HCT116 (cell line): ENCODE measurements at regions not wholly inside any gene's neighbourhood (a gene's known extent, or its start where the extent isn't known, plus 50 kb on each side); places are given as distances from the start of the nearest gene placed in this dataset.

Experiments used
- ATAC-seq: fragments of 200-7000 bp; cut with Tn5 transposase; 2 replicates; pipeline ENCODE4 v1.9.1; 2020; ENCODE audit warnings: mild to moderate bottlenecking, moderate library complexity
- BruUV-seq: library from RNA; stranded (reverse); fragments of 400-500 nt; replicated peaks from 2 replicates; lab custom pipeline; 2021; lab: Mats Ljungman, UMichigan
- CTCF ChIA-PET: fragments of 300-600 bp; sonication (Branson Sonifier 250); formaldehyde crosslinking; loops from one replicate; lab custom pipeline; 2021; ENCODE audit warnings: antibody characterized with exemption; lab: Charles Lee
- POLR2A ChIA-PET: fragments of 300-600, 350-600 bp; sonication (Branson Sonifier 250); formaldehyde crosslinking; loops from one replicate; lab custom pipeline; 2021; ENCODE audit warnings: antibody characterized with exemption; lab: Charles Lee
- RAD21 ChIA-PET, 2 experiments: fragments of 300-600 bp; sonication (Branson Sonifier 250); formaldehyde crosslinking; loops; one replicate each; lab custom pipeline; 2023; ENCODE audit warnings: low total read pairs in 2 of 2; ENCODE audit not compliant: uncharacterized antibody in 2 of 2, unreplicated experiment in 2 of 2, low non-redundant PET in 1 of 2; lab: Charles Lee
- DNase-seq: peaks from one replicate; pipeline ENCODE4 v3.0.0-alpha.2; 2010; ENCODE audit warnings: low read depth, low spot score
- H2AFZ ChIP-seq: fragments of 200-600 bp; shearing (Covaris generic), sonication (generic); 2 replicates; pipeline ENCODE4 v1.6.1; 2017; ENCODE audit warnings: low read depth, mixed run types, mixed read lengths, antibody characterized with exemption, low read length; ENCODE audit not compliant: poor library complexity, severe bottlenecking
- H3K27ac ChIP-seq: 2 replicates; pipeline ENCODE4 v1.5.1; 2012; ENCODE audit warnings: low read depth, low read length
- H3K27me3 ChIP-seq: fragments of 200-600 bp; sonication (generic); 2 replicates; pipeline ENCODE4 v1.6.1; 2016; ENCODE audit warnings: mixed run types, low read length, mixed read lengths; ENCODE audit not compliant: insufficient read depth
- H3K36me3 ChIP-seq, 2 experiments: fragments of 200-500 bp in 1 of 2; fragments of 200-600 bp in 1 of 2; sonication (Bioruptor generic) in 1 of 2; sonication (generic) in 1 of 2; 2 replicates each; pipeline versions ENCODE4 v1.5.1 to v1.6.1; 2014 to 2016; ENCODE audit warnings: low read length in 2 of 2, inconsistent platforms in 1 of 2, mixed read lengths in 1 of 2, mixed run types in 1 of 2; ENCODE audit not compliant: insufficient read depth in 2 of 2, control insufficient read depth in 1 of 2
- H3K4me1 ChIP-seq, 2 experiments: fragments of 200-600 bp in 1 of 2; sonication (generic) in 1 of 2; 2 replicates each; pipeline versions ENCODE4 v1.5.1 to v1.6.1; 2012 to 2017; ENCODE audit warnings: low read length in 2 of 2, inconsistent platforms in 1 of 2, mild to moderate bottlenecking in 1 of 2, mixed read lengths in 1 of 2, mixed run types in 1 of 2, moderate library complexity in 1 of 2; ENCODE audit not compliant: insufficient read depth in 2 of 2, control insufficient read depth in 1 of 2
- H3K4me2 ChIP-seq: fragments of 200-600 bp; sonication (generic); 2 replicates; pipeline ENCODE4 v1.6.1; 2017; ENCODE audit warnings: mixed run types, low read length, mixed read lengths
- H3K4me3 ChIP-seq, 2 experiments: fragments of 200-600 bp in 1 of 2; sonication (generic) in 1 of 2; replicated peaks in 1 of 2; 2 replicates each; pipeline ENCODE4 v1.5.1; 2011 to 2016; ENCODE audit warnings: low read length in 2 of 2, control low read depth in 1 of 2, low read depth in 1 of 2, mild to moderate bottlenecking in 1 of 2, mixed read lengths in 1 of 2, mixed run types in 1 of 2
- H3K79me2 ChIP-seq: fragments of 200-600 bp; sonication (generic); 2 replicates; pipeline ENCODE4 v1.6.1; 2017; ENCODE audit warnings: mild to moderate bottlenecking, mixed run types, low read length, moderate library complexity, mixed read lengths; ENCODE audit not compliant: insufficient read depth
- H3K9ac ChIP-seq: fragments of 200-600 bp; sonication (generic); 2 replicates; pipeline ENCODE4 v1.6.1; 2016; ENCODE audit warnings: low read length, mixed read lengths
- H3K9me2 ChIP-seq: fragments of 200-600 bp; sonication (generic), shearing (Covaris generic); 2 replicates; pipeline ENCODE4 v1.6.1; 2017; ENCODE audit warnings: mixed run types, mild to moderate bottlenecking, moderate library complexity; ENCODE audit not compliant: insufficient read depth
- H3K9me3 ChIP-seq, 2 experiments: fragments of 200-500 bp in 1 of 2; fragments of 200-600 bp in 1 of 2; sonication (Bioruptor generic) in 1 of 2; sonication (generic) in 1 of 2; 2 replicates each; pipeline ENCODE4 v1.6.1; 2014 to 2017; ENCODE audit warnings: low read length in 2 of 2, mixed read lengths in 2 of 2, inconsistent platforms in 1 of 2, low read depth in 1 of 2, mild to moderate bottlenecking in 1 of 2, mixed run types in 1 of 2, moderate library complexity in 1 of 2; ENCODE audit not compliant: control insufficient read depth in 1 of 2, insufficient read depth in 1 of 2
- H4K20me1 ChIP-seq: fragments of 200-600 bp; sonication (generic), shearing (Covaris generic); 2 replicates; pipeline ENCODE4 v1.6.1; 2017; ENCODE audit warnings: mixed run types, mild to moderate bottlenecking, moderate library complexity; ENCODE audit not compliant: insufficient read depth
- CBX3 ChIP-seq: IDR thresholded peaks from 2 replicates; pipeline ENCODE4 v1.6.1; 2012; ENCODE audit warnings: low read depth
- EGR1 ChIP-seq: IDR thresholded peaks from 2 replicates; pipeline ENCODE4 v1.6.1; 2012; ENCODE audit warnings: low read depth
- EZH2 ChIP-seq: fragments of 200-600 bp; sonication (generic); IDR thresholded peaks from 2 replicates; pipeline ENCODE4 v1.6.1; 2017; ENCODE audit warnings: antibody characterized with exemption, mixed run types
- FOSL1 ChIP-seq: IDR thresholded peaks from 2 replicates; pipeline ENCODE4 v1.6.1; 2012; ENCODE audit warnings: low read depth
- POLR2A ChIP-seq: IDR thresholded peaks from 2 replicates; pipeline ENCODE4 v1.7.0; 2011; ENCODE audit warnings: borderline replicate concordance; ENCODE audit not compliant: insufficient read depth, insufficient read length; ENCODE audit errors: extremely low read depth
- RAD21 ChIP-seq: IDR thresholded peaks from 2 replicates; pipeline ENCODE4 v1.6.1; 2012; ENCODE audit warnings: low read depth, mild to moderate bottlenecking
- SIN3A ChIP-seq: IDR thresholded peaks from 2 replicates; pipeline ENCODE4 v1.6.1; 2012; ENCODE audit warnings: low read depth
- SP1 ChIP-seq: IDR thresholded peaks from 2 replicates; pipeline ENCODE4 v1.6.1; 2012; ENCODE audit warnings: low read depth
- ZFX ChIP-seq: fragments of 450-650 bp; IDR thresholded peaks from 2 replicates; pipeline ENCODE4 v1.6.1; 2017
- ZNF274 ChIP-seq: fragments of 200-500 bp; sonication (Bioruptor generic); IDR thresholded peaks from 2 replicates; pipeline ENCODE4 v1.6.1; 2014; ENCODE audit warnings: mild to moderate bottlenecking, low read depth, low read length, inconsistent platforms
- intact Hi-C: fragments of 100-400 bp; cut with micrococcal nuclease; formaldehyde crosslinking; loops from 2 replicates; pipeline ENCODE4 v1.10.0; 2022
- TF ChIP-seq, protein P1 (sequence below): IDR thresholded peaks from 2 replicates; pipeline ENCODE4 v1.6.1; 2012; ENCODE audit warnings: low read depth
- TF ChIP-seq, protein P2 (sequence below): IDR thresholded peaks from 2 replicates; pipeline ENCODE4 v1.6.1; 2011; ENCODE audit warnings: mild to moderate bottlenecking, low read length, moderate library complexity; ENCODE audit not compliant: insufficient replicate concordance; ENCODE audit errors: extremely low read depth
- TF ChIP-seq, protein P3 (sequence below), 3 experiments: fragments of 200-600 bp in 1 of 3; sonication (generic) in 1 of 3; IDR thresholded peaks in 2 of 3; conservative IDR thresholded peaks in 1 of 3; 2 replicates each; pipeline ENCODE4 v1.5.1; 2012 to 2017; ENCODE audit warnings: low read depth in 2 of 3, low read length in 2 of 3, antibody characterized with exemption in 1 of 3, borderline replicate concordance in 1 of 3, control low read depth in 1 of 3, mild to moderate bottlenecking in 1 of 3, mixed read lengths in 1 of 3, mixed run types in 1 of 3, moderate library complexity in 1 of 3; ENCODE audit not compliant: insufficient read depth in 1 of 3
- TF ChIP-seq, protein P4 (sequence below): IDR thresholded peaks from 2 replicates; pipeline ENCODE4 v1.6.1; 2012

DNA sequence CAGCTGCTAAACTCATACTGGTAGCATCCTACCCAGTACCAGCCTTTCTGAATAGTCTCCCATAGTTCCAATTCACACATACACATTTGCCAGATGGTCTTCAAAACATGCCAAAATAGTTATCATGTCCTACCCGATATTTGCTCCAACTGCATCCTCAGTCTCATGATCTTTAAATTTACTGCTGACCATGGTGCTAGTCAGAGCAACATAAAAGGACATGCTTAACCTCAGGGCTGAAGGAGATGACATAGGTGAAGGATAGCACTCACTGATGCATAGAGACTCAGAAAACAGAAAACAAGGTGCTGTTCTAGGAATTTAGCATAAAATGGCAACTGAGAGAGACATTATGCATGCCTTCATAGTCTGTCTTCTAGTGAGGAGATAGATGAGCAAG lies 200.6 kb upstream of the CCL2 start:
- ChIA-PET RAD21 (no interaction called here), CTCF (no interaction called here), POLR2A (no interaction called here)
- no peak for TF ChIP-seq SIN3A
- TF ChIP-seq ZNF274, result no peak
- no peak for TF ChIP-seq RAD21
- TF ChIP-seq, protein P1, sequence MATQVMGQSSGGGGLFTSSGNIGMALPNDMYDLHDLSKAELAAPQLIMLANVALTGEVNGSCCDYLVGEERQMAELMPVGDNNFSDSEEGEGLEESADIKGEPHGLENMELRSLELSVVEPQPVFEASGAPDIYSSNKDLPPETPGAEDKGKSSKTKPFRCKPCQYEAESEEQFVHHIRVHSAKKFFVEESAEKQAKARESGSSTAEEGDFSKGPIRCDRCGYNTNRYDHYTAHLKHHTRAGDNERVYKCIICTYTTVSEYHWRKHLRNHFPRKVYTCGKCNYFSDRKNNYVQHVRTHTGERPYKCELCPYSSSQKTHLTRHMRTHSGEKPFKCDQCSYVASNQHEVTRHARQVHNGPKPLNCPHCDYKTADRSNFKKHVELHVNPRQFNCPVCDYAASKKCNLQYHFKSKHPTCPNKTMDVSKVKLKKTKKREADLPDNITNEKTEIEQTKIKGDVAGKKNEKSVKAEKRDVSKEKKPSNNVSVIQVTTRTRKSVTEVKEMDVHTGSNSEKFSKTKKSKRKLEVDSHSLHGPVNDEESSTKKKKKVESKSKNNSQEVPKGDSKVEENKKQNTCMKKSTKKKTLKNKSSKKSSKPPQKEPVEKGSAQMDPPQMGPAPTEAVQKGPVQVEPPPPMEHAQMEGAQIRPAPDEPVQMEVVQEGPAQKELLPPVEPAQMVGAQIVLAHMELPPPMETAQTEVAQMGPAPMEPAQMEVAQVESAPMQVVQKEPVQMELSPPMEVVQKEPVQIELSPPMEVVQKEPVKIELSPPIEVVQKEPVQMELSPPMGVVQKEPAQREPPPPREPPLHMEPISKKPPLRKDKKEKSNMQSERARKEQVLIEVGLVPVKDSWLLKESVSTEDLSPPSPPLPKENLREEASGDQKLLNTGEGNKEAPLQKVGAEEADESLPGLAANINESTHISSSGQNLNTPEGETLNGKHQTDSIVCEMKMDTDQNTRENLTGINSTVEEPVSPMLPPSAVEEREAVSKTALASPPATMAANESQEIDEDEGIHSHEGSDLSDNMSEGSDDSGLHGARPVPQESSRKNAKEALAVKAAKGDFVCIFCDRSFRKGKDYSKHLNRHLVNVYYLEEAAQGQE, result no peak
- Histone ChIP-seq H2AFZ (no peak overlapping the region), H3K9me3 (peaks cover 0 to 20% of the 10 kb centered on the region in 2 experiments; a peak in 1 of 4 replicates), H3K4me1 (no peaks in the 10 kb centered on the region), H3K4me3 (no peak overlapping the region), H3K9ac (no peak overlapping the region), H3K79me2 (no peaks in the 10 kb centered on the region), H3K27ac (no peak overlapping the region), H4K20me1 (no peaks in the 10 kb centered on the region), H3K9me2 (no peaks in the 10 kb centered on the region), H3K36me3 (no peaks in the 10 kb centered on the region), H3K4me2 (no peak overlapping the region), H3K27me3 (no peaks in the 10 kb centered on the region)
- BruUV-seq, result no TSS peak
- ATAC-seq (no peak), DNase-seq (no peak)
- intact Hi-C loops, result no loop called here

DNA sequence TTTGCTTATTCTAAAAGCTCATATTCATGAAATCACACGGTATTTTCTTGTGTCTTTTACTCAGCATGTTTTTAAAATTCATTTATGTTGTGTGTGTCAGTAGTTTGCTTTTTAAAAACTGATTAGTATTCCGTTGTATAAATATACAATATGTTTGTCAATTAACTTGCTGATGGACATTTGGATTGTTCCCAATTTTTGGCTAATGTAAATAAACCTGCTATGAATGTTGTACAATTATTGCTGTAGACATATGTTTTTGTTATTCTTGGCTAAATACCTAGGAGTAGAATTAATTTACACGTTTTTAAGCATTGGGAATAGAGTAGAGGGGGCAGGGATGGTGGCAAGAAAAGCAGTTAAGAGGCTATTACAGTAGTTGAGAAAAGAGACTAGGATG lies 199.5 kb upstream of the CCL2 start:
- no peak overlapping the region for H3K4me3 ChIP-seq
- no peak for ATAC-seq
- POLR2A ChIA-PET, result no interaction called here
- H2AFZ ChIP-seq, result no peak overlapping the region
- no peak for DNase-seq
- no peaks in the 10 kb centered on the region for H3K79me2 ChIP-seq
- no peaks in the 10 kb centered on the region for H3K27me3 ChIP-seq
- peaks cover 0 to 20% of the 10 kb centered on the region in 2 experiments; a peak in 1 of 4 replicates for H3K9me3 ChIP-seq
- BruUV-seq, result no TSS peak
- no peaks in the 10 kb centered on the region for H3K4me1 ChIP-seq
- RAD21 ChIA-PET, result no interaction called here
- intact Hi-C loops, result no loop called here
- no peak overlapping the region for H3K27ac ChIP-seq
- no peak overlapping the region for H3K4me2 ChIP-seq
- H4K20me1 ChIP-seq, result no peaks in the 10 kb centered on the region
- H3K9me2 ChIP-seq, result no peaks in the 10 kb centered on the region
- CTCF ChIA-PET, result no interaction called here
- no peaks in the 10 kb centered on the region for H3K36me3 ChIP-seq
- H3K9ac ChIP-seq, result no peak overlapping the region
- TF ChIP-seq FOSL1 (no peak), ZFX (no peak), EZH2 (no peak), CBX3 (no peak), RAD21 (no peak), EGR1 (no peak), SP1 (no peak), POLR2A (no peak)
- TF ChIP-seq, protein P2, sequence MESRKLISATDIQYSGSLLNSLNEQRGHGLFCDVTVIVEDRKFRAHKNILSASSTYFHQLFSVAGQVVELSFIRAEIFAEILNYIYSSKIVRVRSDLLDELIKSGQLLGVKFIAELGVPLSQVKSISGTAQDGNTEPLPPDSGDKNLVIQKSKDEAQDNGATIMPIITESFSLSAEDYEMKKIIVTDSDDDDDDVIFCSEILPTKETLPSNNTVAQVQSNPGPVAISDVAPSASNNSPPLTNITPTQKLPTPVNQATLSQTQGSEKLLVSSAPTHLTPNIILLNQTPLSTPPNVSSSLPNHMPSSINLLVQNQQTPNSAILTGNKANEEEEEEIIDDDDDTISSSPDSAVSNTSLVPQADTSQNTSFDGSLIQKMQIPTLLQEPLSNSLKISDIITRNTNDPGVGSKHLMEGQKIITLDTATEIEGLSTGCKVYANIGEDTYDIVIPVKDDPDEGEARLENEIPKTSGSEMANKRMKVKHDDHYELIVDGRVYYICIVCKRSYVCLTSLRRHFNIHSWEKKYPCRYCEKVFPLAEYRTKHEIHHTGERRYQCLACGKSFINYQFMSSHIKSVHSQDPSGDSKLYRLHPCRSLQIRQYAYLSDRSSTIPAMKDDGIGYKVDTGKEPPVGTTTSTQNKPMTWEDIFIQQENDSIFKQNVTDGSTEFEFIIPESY, result no peak
- TF ChIP-seq, protein P3, sequence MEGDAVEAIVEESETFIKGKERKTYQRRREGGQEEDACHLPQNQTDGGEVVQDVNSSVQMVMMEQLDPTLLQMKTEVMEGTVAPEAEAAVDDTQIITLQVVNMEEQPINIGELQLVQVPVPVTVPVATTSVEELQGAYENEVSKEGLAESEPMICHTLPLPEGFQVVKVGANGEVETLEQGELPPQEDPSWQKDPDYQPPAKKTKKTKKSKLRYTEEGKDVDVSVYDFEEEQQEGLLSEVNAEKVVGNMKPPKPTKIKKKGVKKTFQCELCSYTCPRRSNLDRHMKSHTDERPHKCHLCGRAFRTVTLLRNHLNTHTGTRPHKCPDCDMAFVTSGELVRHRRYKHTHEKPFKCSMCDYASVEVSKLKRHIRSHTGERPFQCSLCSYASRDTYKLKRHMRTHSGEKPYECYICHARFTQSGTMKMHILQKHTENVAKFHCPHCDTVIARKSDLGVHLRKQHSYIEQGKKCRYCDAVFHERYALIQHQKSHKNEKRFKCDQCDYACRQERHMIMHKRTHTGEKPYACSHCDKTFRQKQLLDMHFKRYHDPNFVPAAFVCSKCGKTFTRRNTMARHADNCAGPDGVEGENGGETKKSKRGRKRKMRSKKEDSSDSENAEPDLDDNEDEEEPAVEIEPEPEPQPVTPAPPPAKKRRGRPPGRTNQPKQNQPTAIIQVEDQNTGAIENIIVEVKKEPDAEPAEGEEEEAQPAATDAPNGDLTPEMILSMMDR (IDR thresholded peaks at IDR 0.05 in 2 of 3, conservative IDR thresholded peaks at IDR 0.05 in 1 of 3; ENCODE audit: borderline replicate concordance in 1 of 3, insufficient read depth in 1 of 3, low read depth in 2 of 3, low read length in 2 of 3), result no peak
- TF ChIP-seq, protein P4, sequence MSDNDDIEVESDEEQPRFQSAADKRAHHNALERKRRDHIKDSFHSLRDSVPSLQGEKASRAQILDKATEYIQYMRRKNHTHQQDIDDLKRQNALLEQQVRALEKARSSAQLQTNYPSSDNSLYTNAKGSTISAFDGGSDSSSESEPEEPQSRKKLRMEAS, result no peak
